WTC11 (cell line): ENCODE measurements at regions not wholly inside any gene's neighbourhood (a gene's known extent, or its start where the extent isn't known, plus 50 kb on each side); places are given as distances from the start of the nearest gene placed in this dataset.

ENCODE experiments used
- ATAC-seq: fragments of 200-7000 bp; cut with Tn5 transposase; 2 replicates; pipeline ENCODE4 v1.10.0; 2021; ENCODE audit warnings: mild to moderate bottlenecking, moderate library complexity
- CTCF ChIA-PET: fragments of 300-600 bp; sonication (Branson Sonifier 250); formaldehyde crosslinking; loops from one replicate; lab custom pipeline; 2021; ENCODE audit warnings: antibody characterized with exemption; lab: Charles Lee
- POLR2A ChIA-PET: fragments of 350-600 bp; sonication (Branson Sonifier 250); formaldehyde crosslinking; loops from one replicate; lab custom pipeline; 2021; ENCODE audit warnings: antibody characterized with exemption; lab: Charles Lee
- DNase-seq: peaks from one replicate; pipeline ENCODE4 v3.0.0; 2021; ENCODE audit warnings: low spot score
- H3K27ac Mint-ChIP-seq: 2 replicates; pipeline ENCODE4 v1.8.0; 2021; ENCODE audit warnings: mixed read lengths
- H3K27me3 Mint-ChIP-seq: 2 replicates; pipeline ENCODE4 v1.8.0; 2021; ENCODE audit warnings: low read depth, mild to moderate bottlenecking, moderate library complexity, mixed read lengths
- H3K36me3 Mint-ChIP-seq: 2 replicates; pipeline ENCODE4 v1.8.0; 2021; ENCODE audit warnings: mixed read lengths
- H3K4me1 Mint-ChIP-seq: 2 replicates; pipeline ENCODE4 v1.8.0; 2022; ENCODE audit warnings: mixed read lengths
- H3K4me3 Mint-ChIP-seq: 2 replicates; pipeline ENCODE4 v1.8.0; 2021; ENCODE audit warnings: mild to moderate bottlenecking, moderate library complexity, mixed read lengths
- H3K9me3 Mint-ChIP-seq: 2 replicates; pipeline ENCODE4 v1.8.0; 2021; ENCODE audit warnings: mixed read lengths
- ATF1 ChIP-seq: sonication (generic); formaldehyde crosslinking; IDR thresholded peaks from 2 replicates; pipeline ENCODE4 v1.8.1; 2023; ENCODE audit warnings: mild to moderate bottlenecking, moderate library complexity, missing genetic modification reagents
- CBFB ChIP-seq: sonication (generic); formaldehyde crosslinking; IDR thresholded peaks from 2 replicates; pipeline ENCODE4 v1.8.1; 2022; ENCODE audit warnings: mild to moderate bottlenecking, low read depth, missing genetic modification reagents
- ELF4 ChIP-seq: sonication (generic); formaldehyde crosslinking; IDR thresholded peaks from 2 replicates; pipeline ENCODE4 v1.8.1; 2022; ENCODE audit warnings: low read depth, mild to moderate bottlenecking, moderate library complexity, missing genetic modification reagents
- FOXJ3 ChIP-seq: sonication (generic); formaldehyde crosslinking; IDR thresholded peaks from 2 replicates; pipeline ENCODE4 v1.9.0; 2021; ENCODE audit warnings: missing genetic modification reagents, mild to moderate bottlenecking, borderline replicate concordance
- FOXP4 ChIP-seq: sonication (generic); formaldehyde crosslinking; IDR thresholded peaks from 2 replicates; pipeline ENCODE4 v1.8.0; 2022; ENCODE audit warnings: mild to moderate bottlenecking, missing genetic modification reagents
- GRHL2 ChIP-seq: fragments of 250-450 bp; sonication (Bioruptor Pico); IDR thresholded peaks from 2 replicates; pipeline ENCODE4 v1.8.0; 2022; ENCODE audit warnings: mild to moderate bottlenecking, moderate library complexity; ENCODE audit not compliant: insufficient replicate concordance, severe bottlenecking
- GTF2I ChIP-seq: fragments of 250-450 bp; sonication (Bioruptor Pico); conservative IDR thresholded peaks from 2 replicates; pipeline ENCODE4 v1.4.0; 2021; ENCODE audit warnings: mild to moderate bottlenecking
- MAX ChIP-seq: sonication (generic); formaldehyde crosslinking; IDR thresholded peaks from 2 replicates; pipeline ENCODE4 v1.8.0; 2022; ENCODE audit warnings: mild to moderate bottlenecking, missing genetic modification reagents
- NFE2L1 ChIP-seq: sonication (generic); formaldehyde crosslinking; IDR thresholded peaks from 2 replicates; pipeline ENCODE4 v1.8.1; 2023; ENCODE audit warnings: missing genetic modification reagents
- NR2C2 ChIP-seq: sonication (generic); formaldehyde crosslinking; IDR thresholded peaks from 2 replicates; pipeline ENCODE4 v1.8.0; 2022; ENCODE audit warnings: mild to moderate bottlenecking, missing genetic modification reagents
- RORB ChIP-seq: fragments of 250-450 bp; sonication (Bioruptor Pico); IDR thresholded peaks from 2 replicates; pipeline ENCODE4 v1.9.0; 2021; ENCODE audit warnings: mild to moderate bottlenecking
- SMAD3 ChIP-seq: sonication (generic); formaldehyde crosslinking; IDR thresholded peaks from 2 replicates; pipeline ENCODE4 v1.8.0; 2022; ENCODE audit warnings: missing genetic modification reagents, mild to moderate bottlenecking, borderline replicate concordance
- STAT6 ChIP-seq: sonication (generic); formaldehyde crosslinking; conservative IDR thresholded peaks from 2 replicates; pipeline ENCODE4 v1.8.1; 2023; ENCODE audit warnings: mild to moderate bottlenecking, low read depth, missing genetic modification reagents, moderate library complexity
- ZBTB21 ChIP-seq: sonication (generic); formaldehyde crosslinking; IDR thresholded peaks from 2 replicates; pipeline ENCODE4 v1.8.1; 2023; ENCODE audit warnings: mild to moderate bottlenecking, missing genetic modification reagents, borderline replicate concordance
- ZNF512 ChIP-seq: sonication (generic); formaldehyde crosslinking; IDR thresholded peaks from 2 replicates; pipeline ENCODE4 v1.8.1; 2022; ENCODE audit warnings: missing genetic modification reagents, borderline replicate concordance
- TF ChIP-seq, protein P1 (sequence below): fragments of 250-450 bp; sonication (Bioruptor Pico); IDR thresholded peaks from 2 replicates; pipeline ENCODE4 v1.9.0; 2021; ENCODE audit warnings: mild to moderate bottlenecking
- TF ChIP-seq, protein P2 (sequence below): sonication (generic); formaldehyde crosslinking; IDR thresholded peaks from 2 replicates; pipeline ENCODE4 v1.8.1; 2023; ENCODE audit warnings: mild to moderate bottlenecking, moderate library complexity, missing genetic modification reagents
- TF ChIP-seq, protein P3 (sequence below): sonication (generic); formaldehyde crosslinking; IDR thresholded peaks from 2 replicates; pipeline ENCODE4 v1.8.0; 2023; ENCODE audit warnings: missing genetic modification reagents, mild to moderate bottlenecking, borderline replicate concordance

DNA sequence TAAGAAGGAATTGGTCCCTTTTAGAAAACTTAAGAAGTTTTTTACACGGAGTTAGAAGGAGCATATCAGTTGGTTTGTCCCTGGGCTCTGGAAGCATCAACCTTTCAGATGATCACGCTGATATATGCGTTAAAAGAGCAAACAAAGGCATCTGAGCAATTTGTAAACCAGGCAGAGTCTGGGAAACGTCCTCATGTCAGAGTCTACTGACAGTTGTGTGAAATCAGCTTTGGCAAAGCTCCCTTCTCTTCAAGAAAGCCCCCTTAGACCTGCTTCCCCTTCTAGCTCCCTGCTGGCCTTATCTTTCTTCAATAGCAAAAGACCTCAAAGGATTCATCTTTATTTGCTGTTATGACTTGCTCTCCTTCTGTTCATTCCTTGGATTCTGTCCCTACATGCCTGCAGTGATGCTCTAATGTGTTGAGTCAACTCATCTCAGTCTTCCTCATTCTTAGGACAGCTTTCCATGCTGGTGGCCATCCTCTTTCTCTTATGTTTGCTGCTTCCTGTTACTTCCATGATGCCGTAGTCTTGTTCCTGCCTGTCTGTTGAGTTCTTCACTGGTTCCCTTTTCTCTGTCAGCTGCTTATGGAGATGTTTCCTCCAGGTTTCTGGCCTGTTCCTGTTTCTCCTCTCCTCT is 106.5 kb upstream of the BMPER start:
- POLR2A ChIA-PET: no interaction called here
- no peak for DNase-seq
- H3K4me3 Mint-ChIP-seq: no peak overlapping the region
- no peaks in the 10 kb centered on the region for H3K27me3 Mint-ChIP-seq
- CTCF ChIA-PET: interaction anchor here (1.8 kb wide), 1 partner anchor 134 kb away, joined by 7 read pairs; no protein-coding TSS in a partner anchor
- H3K4me1 Mint-ChIP-seq: peaks cover 6% of the 10 kb centered on the region; the same call in 1 of the 2 replicates
- no peak for ATAC-seq
- H3K9me3 Mint-ChIP-seq: peaks cover 33% of the 10 kb centered on the region
- no peak overlapping the region; the same call in 1 of the 2 replicates for H3K27ac Mint-ChIP-seq
- TF ChIP-seq GTF2I (CRISPR knock-in tag) (no peak), FOXP4 (CRISPR knock-in tag) (no peak), GRHL2 (CRISPR knock-in tag) (no peak), ZNF512 (CRISPR knock-in tag) (no peak), CBFB (CRISPR knock-in tag) (no peak), ZBTB21 (CRISPR knock-in tag) (no peak), ATF1 (CRISPR knock-in tag) (no peak), RORB (CRISPR knock-in tag) (no peak), SMAD3 (CRISPR knock-in tag) (no peak), FOXJ3 (CRISPR knock-in tag) (no peak), MAX (no peak), NR2C2 (CRISPR knock-in tag) (no peak), ELF4 (CRISPR knock-in tag) (no peak), NFE2L1 (CRISPR knock-in tag) (no peak), STAT6 (CRISPR knock-in tag) (no peak)
- TF ChIP-seq, protein P1, sequence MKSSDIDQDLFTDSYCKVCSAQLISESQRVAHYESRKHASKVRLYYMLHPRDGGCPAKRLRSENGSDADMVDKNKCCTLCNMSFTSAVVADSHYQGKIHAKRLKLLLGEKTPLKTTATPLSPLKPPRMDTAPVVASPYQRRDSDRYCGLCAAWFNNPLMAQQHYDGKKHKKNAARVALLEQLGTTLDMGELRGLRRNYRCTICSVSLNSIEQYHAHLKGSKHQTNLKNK (CRISPR knock-in tag): no peak
- TF ChIP-seq, protein P2, sequence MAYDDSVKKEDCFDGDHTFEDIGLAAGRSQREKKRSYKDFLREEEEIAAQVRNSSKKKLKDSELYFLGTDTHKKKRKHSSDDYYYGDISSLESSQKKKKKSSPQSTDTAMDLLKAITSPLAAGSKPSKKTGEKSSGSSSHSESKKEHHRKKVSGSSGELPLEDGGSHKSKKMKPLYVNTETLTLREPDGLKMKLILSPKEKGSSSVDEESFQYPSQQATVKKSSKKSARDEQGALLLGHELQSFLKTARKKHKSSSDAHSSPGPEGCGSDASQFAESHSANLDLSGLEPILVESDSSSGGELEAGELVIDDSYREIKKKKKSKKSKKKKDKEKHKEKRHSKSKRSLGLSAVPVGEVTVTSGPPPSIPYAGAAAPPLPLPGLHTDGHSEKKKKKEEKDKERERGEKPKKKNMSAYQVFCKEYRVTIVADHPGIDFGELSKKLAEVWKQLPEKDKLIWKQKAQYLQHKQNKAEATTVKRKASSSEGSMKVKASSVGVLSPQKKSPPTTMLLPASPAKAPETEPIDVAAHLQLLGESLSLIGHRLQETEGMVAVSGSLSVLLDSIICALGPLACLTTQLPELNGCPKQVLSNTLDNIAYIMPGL (CRISPR knock-in tag): no peak
- TF ChIP-seq, protein P3, sequence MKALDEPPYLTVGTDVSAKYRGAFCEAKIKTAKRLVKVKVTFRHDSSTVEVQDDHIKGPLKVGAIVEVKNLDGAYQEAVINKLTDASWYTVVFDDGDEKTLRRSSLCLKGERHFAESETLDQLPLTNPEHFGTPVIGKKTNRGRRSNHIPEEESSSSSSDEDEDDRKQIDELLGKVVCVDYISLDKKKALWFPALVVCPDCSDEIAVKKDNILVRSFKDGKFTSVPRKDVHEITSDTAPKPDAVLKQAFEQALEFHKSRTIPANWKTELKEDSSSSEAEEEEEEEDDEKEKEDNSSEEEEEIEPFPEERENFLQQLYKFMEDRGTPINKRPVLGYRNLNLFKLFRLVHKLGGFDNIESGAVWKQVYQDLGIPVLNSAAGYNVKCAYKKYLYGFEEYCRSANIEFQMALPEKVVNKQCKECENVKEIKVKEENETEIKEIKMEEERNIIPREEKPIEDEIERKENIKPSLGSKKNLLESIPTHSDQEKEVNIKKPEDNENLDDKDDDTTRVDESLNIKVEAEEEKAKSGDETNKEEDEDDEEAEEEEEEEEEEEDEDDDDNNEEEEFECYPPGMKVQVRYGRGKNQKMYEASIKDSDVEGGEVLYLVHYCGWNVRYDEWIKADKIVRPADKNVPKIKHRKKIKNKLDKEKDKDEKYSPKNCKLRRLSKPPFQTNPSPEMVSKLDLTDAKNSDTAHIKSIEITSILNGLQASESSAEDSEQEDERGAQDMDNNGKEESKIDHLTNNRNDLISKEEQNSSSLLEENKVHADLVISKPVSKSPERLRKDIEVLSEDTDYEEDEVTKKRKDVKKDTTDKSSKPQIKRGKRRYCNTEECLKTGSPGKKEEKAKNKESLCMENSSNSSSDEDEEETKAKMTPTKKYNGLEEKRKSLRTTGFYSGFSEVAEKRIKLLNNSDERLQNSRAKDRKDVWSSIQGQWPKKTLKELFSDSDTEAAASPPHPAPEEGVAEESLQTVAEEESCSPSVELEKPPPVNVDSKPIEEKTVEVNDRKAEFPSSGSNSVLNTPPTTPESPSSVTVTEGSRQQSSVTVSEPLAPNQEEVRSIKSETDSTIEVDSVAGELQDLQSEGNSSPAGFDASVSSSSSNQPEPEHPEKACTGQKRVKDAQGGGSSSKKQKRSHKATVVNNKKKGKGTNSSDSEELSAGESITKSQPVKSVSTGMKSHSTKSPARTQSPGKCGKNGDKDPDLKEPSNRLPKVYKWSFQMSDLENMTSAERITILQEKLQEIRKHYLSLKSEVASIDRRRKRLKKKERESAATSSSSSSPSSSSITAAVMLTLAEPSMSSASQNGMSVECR (CRISPR knock-in tag): no peak
- peaks cover 7% of the 10 kb centered on the region for H3K36me3 Mint-ChIP-seq
